GM23248 (cell line): ENCODE measurements at regions not wholly inside any gene's neighbourhood (a gene's known extent, or its start where the extent isn't known, plus 50 kb on each side); places are given as distances from the start of the nearest gene placed in this dataset.

Experiments used
- DNase-seq: peaks from one replicate; pipeline ENCODE4 v3.0.0-alpha.2; 2015
- H2AFZ ChIP-seq: fragments of 200-600 bp; sonication (generic); 2 replicates; pipeline ENCODE4 v1.6.1; 2016; ENCODE audit warnings: antibody characterized with exemption
- H3F3A ChIP-seq: fragments of 200-600 bp; sonication (generic); 2 replicates; pipeline ENCODE4 v1.6.1; 2016; ENCODE audit warnings: mild to moderate bottlenecking, antibody characterized with exemption, mixed run types; ENCODE audit not compliant: insufficient read depth
- H3K27ac ChIP-seq: fragments of 200-600 bp; sonication (generic); 2 replicates; pipeline ENCODE4 v1.5.1; 2016; ENCODE audit warnings: mild to moderate bottlenecking
- H3K27me3 ChIP-seq: fragments of 200-600 bp; sonication (generic); replicated peaks from 2 replicates; pipeline ENCODE4 v1.6.1; 2016; ENCODE audit warnings: mild to moderate bottlenecking; ENCODE audit not compliant: insufficient read depth
- H3K36me3 ChIP-seq: fragments of 200-600 bp; sonication (generic); 2 replicates; pipeline ENCODE4 v1.6.1; 2016; ENCODE audit warnings: low read depth, mild to moderate bottlenecking
- H3K4me1 ChIP-seq: fragments of 200-600 bp; sonication (generic); 2 replicates; pipeline ENCODE4 v1.6.1; 2016; ENCODE audit warnings: mild to moderate bottlenecking; ENCODE audit not compliant: insufficient read depth
- H3K4me2 ChIP-seq: fragments of 200-600 bp; sonication (generic); one replicate; pipeline ENCODE4 v1.6.1; 2016; ENCODE audit warnings: mild to moderate bottlenecking; ENCODE audit not compliant: unreplicated experiment
- H3K4me3 ChIP-seq: fragments of 200-600 bp; sonication (generic); 2 replicates; pipeline ENCODE4 v1.5.1; 2016; ENCODE audit warnings: mild to moderate bottlenecking
- H3K79me2 ChIP-seq: fragments of 200-600 bp; sonication (generic); 2 replicates; pipeline ENCODE4 v1.6.1; 2016; ENCODE audit warnings: mild to moderate bottlenecking; ENCODE audit not compliant: insufficient read depth
- H3K9ac ChIP-seq: fragments of 200-600 bp; sonication (generic); 2 replicates; pipeline ENCODE4 v1.6.1; 2016; ENCODE audit warnings: mild to moderate bottlenecking
- H3K9me2 ChIP-seq: fragments of 200-600 bp; sonication (generic); 2 replicates; pipeline ENCODE4 v1.6.1; 2016; ENCODE audit warnings: mixed run types, mild to moderate bottlenecking, moderate library complexity; ENCODE audit not compliant: insufficient read depth
- H3K9me3 ChIP-seq: fragments of 200-600 bp; sonication (generic); one replicate; pipeline ENCODE4 v1.6.1; 2017; ENCODE audit warnings: low read depth
- H4K20me1 ChIP-seq: fragments of 200-600 bp; sonication (generic); 2 replicates; pipeline ENCODE4 v1.6.0; 2016; ENCODE audit not compliant: insufficient read depth
- EZH2 ChIP-seq: fragments of 200-600 bp; sonication (generic); IDR thresholded peaks from 2 replicates; pipeline ENCODE4 v1.6.1; 2018; ENCODE audit warnings: antibody characterized with exemption, mild to moderate bottlenecking; ENCODE audit not compliant: insufficient read depth, poor library complexity, severe bottlenecking
- EZH2phosphoT487 ChIP-seq: fragments of 200-600 bp; sonication (generic); IDR thresholded peaks from 2 replicates; pipeline ENCODE4 v1.6.1; 2018; ENCODE audit warnings: antibody characterized with exemption, moderate library complexity, mild to moderate bottlenecking, low read depth; ENCODE audit not compliant: insufficient read depth
- WGBS, 2 experiments: methylation state at CpG; one replicate each; pipeline ENCODE4 v1.1.6; 2015 to 2017; ENCODE audit warnings: low lambda C conversion rate in 2 of 2, low coverage in 1 of 2; ENCODE audit errors: missing lambda C conversion rate in 2 of 2; 5-methylcytosine and 5-hydroxymethylcytosine counted together
- in situ Hi-C: fragments of 300-500 bp; cut with MboI; formaldehyde crosslinking; loops from 2 replicates; pipeline ENCODE4 v1.15.0; 2020

- H3K9me3 ChIP-seq: no peaks in the 10 kb centered on the region
- no peak overlapping the region for H3K4me2 ChIP-seq
- H3K4me1 ChIP-seq: no peaks in the 10 kb centered on the region
- peaks cover 53% of the 10 kb centered on the region for H3K27me3 ChIP-seq
- no peak overlapping the region for H2AFZ ChIP-seq
- no peak overlapping the region for H3K9ac ChIP-seq
- WGBS, 2 experiments: 72 to 84% methylated on average over 7 of the region's 7 CpGs
- TF ChIP-seq EZH2: no peak
- TF ChIP-seq EZH2phosphoT487: no peak
- no peaks in the 10 kb centered on the region for H4K20me1 ChIP-seq
- H3F3A ChIP-seq: no peaks in the 10 kb centered on the region
- no peaks in the 10 kb centered on the region for H3K9me2 ChIP-seq
- no peaks in the 10 kb centered on the region for H3K79me2 ChIP-seq
- no peak overlapping the region for H3K27ac ChIP-seq
- H3K36me3 ChIP-seq: no peaks in the 10 kb centered on the region
- in situ Hi-C loops: no loop called here
- H3K4me3 ChIP-seq: no peak overlapping the region
- DNase-seq: no peak
Observed at GRCh38 chr18:75554176-75554575, 126.7 kb upstream of the SMIM21 start.

GRCh38 chr18:75553021-75553420 is 125.5 kb upstream of the SMIM21 start:
- Histone ChIP-seq H3K27me3 (peaks cover 53% of the 10 kb centered on the region), H4K20me1 (no peaks in the 10 kb centered on the region), H3K4me3 (no peak overlapping the region), H3F3A (no peaks in the 10 kb centered on the region), H3K9ac (no peak overlapping the region), H3K4me2 (no peak overlapping the region), H2AFZ (no peak overlapping the region), H3K79me2 (no peaks in the 10 kb centered on the region), H3K27ac (no peak overlapping the region), H3K9me2 (no peaks in the 10 kb centered on the region), H3K4me1 (no peaks in the 10 kb centered on the region), H3K36me3 (no peaks in the 10 kb centered on the region), H3K9me3 (no peaks in the 10 kb centered on the region)
- in situ Hi-C loops: no loop called here
- no peak for DNase-seq
- TF ChIP-seq EZH2phosphoT487 (no peak), EZH2 (no peak)
- WGBS, 2 experiments: 85 to 91% methylated on average over 8 of the region's 8 CpGs

GRCh38 chr18:75551071-75551470 is 123.6 kb upstream of the SMIM21 start:
- no peaks in the 10 kb centered on the region for H3K4me1 ChIP-seq

DNA sequence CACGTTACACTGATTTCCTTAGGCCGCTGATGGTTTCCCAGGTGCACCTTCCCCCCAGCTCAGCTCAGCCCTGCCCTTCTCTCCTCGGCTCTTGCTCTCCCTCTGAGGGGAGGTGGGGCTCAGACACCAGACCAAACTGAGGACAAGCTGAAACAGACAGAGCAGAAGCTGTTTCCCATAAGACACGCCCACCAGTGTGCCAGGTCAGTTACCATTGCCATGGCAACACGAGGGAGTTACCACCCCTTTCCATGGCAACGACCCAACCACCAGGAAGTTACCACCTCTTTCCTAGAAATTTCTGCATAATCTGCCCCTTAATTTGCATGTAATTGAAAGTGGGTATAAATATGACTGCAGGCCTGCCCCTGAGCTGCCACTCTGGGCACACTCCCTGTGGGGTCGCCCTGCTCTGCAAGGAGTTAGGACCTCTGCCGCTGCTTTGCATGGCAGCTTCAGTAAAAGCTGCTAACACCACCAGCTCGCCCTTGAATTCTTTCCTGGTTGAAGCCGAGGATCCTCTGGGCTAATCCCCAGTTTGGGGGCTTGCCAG is 120.9 kb upstream of the SMIM21 start:
- 75 to 77% methylated on average over 10 of the region's 10 CpGs for WGBS, 2 experiments
- no peaks in the 10 kb centered on the region for H3K9me2 ChIP-seq
- H3F3A ChIP-seq: peaks cover 22% of the 10 kb centered on the region
- no peak for TF ChIP-seq EZH2phosphoT487
- no peaks in the 10 kb centered on the region for H4K20me1 ChIP-seq
- no peaks in the 10 kb centered on the region for H3K36me3 ChIP-seq
- no peaks in the 10 kb centered on the region for H3K9me3 ChIP-seq
- H3K4me1 ChIP-seq: peaks cover 18% of the 10 kb centered on the region
- H3K27me3 ChIP-seq: peaks cover 44% of the 10 kb centered on the region
- no peak overlapping the region for H3K4me3 ChIP-seq
- H3K79me2 ChIP-seq: no peaks in the 10 kb centered on the region
- no peak overlapping the region for H3K27ac ChIP-seq
- H2AFZ ChIP-seq: no peak overlapping the region
- in situ Hi-C loops: no loop called here
- DNase-seq: no peak
- H3K4me2 ChIP-seq: no peak overlapping the region
- H3K9ac ChIP-seq: no peak overlapping the region

More at GRCh38 chr18:75551071-75551470, 123.6 kb upstream of the SMIM21 start:
- peaks cover 46% of the 10 kb centered on the region for H3K27me3 ChIP-seq
- no peak overlapping the region for H3K4me2 ChIP-seq
- in situ Hi-C loops: no loop called here
- no peak overlapping the region for H2AFZ ChIP-seq
- DNase-seq: no peak
- H3K9me3 ChIP-seq: no peaks in the 10 kb centered on the region
- H3K9me2 ChIP-seq: no peaks in the 10 kb centered on the region
- H3K79me2 ChIP-seq: no peaks in the 10 kb centered on the region
- TF ChIP-seq EZH2 (no peak), EZH2phosphoT487 (no peak)
- H3K4me3 ChIP-seq: no peak overlapping the region
- H4K20me1 ChIP-seq: no peaks in the 10 kb centered on the region
- no peak overlapping the region for H3K27ac ChIP-seq
- H3K36me3 ChIP-seq: no peaks in the 10 kb centered on the region
- no peak overlapping the region for H3K9ac ChIP-seq
- no peaks in the 10 kb centered on the region for H3F3A ChIP-seq
- 49 to 60% methylated on average over 4 of the region's 4 CpGs for WGBS, 2 experiments

DNA sequence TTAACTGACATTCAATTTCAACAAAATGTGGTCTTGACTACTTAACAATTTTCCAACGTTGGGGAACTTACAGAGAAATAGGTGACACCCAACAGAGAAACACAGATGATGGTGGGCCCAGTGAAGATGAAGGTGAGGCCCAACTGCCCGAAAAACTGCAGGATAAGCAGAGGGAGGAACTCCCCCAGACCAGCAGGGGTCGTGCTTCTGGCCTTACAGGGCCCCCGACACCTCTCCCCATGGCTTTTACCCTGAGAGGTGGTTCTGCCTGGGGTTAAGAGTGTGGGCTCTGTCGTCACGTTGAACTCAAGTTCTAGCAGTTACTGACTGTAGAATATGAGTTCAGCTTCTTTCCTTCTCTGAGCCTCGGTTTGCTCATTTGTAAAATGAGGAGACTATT is 119.5 kb upstream of the SMIM21 start:
- peaks cover 27% of the 10 kb centered on the region for H3F3A ChIP-seq
- H3K79me2 ChIP-seq: no peaks in the 10 kb centered on the region
- no peaks in the 10 kb centered on the region for H3K36me3 ChIP-seq
- no peaks in the 10 kb centered on the region for H4K20me1 ChIP-seq
- no peak overlapping the region for H3K4me2 ChIP-seq
- in situ Hi-C loops: no loop called here
- no peaks in the 10 kb centered on the region for H3K9me2 ChIP-seq
- H3K27me3 ChIP-seq: peaks cover 32% of the 10 kb centered on the region
- no peak overlapping the region for H3K9ac ChIP-seq
- no peak for TF ChIP-seq EZH2
- TF ChIP-seq EZH2phosphoT487: no peak
- no peak overlapping the region for H2AFZ ChIP-seq
- no peak for DNase-seq
- no peak overlapping the region for H3K27ac ChIP-seq
- no peak overlapping the region for H3K4me3 ChIP-seq
- 85 to 89% methylated on average over 7 of the region's 7 CpGs for WGBS, 2 experiments
- H3K4me1 ChIP-seq: peaks cover 19% of the 10 kb centered on the region
- H3K9me3 ChIP-seq: no peaks in the 10 kb centered on the region
